ENCODE measurements at regions not wholly inside any gene's neighbourhood (a gene's known extent, or its start where the extent isn't known, plus 50 kb on each side); places are given as distances from the start of the nearest gene placed in this dataset.

- no peak overlapping the region for H2AFZ ChIP-seq (ENCODE audit: low read depth, low read length)
- DNase-seq (ENCODE audit: low read depth, low spot score), result no peak
- no peak overlapping the region for H3K4me3 ChIP-seq (replicated peaks in 1 of 3; ENCODE audit: insufficient read depth in 1 of 3, low read depth in 1 of 3, low read length in 3 of 3)
- no peaks in the 10 kb centered on the region for H3K9me3 ChIP-seq (replicated peaks; ENCODE audit: control insufficient read depth, insufficient read depth, low read length)
- no peak overlapping the region for H3K27ac ChIP-seq (ENCODE audit: insufficient read depth, low read depth, low read length)
- no peaks in the 10 kb centered on the region for H3K9me1 ChIP-seq (replicated peaks; ENCODE audit: control insufficient read depth, extremely low read depth, insufficient read depth, low read length)
- H3K36me3 ChIP-seq (ENCODE audit: control insufficient read depth in 2 of 2, extremely low read depth in 1 of 2, insufficient read depth in 2 of 2, low read length in 2 of 2), result no peaks in the 10 kb centered on the region
- H3K27me3 ChIP-seq (ENCODE audit: control insufficient read depth in 2 of 2, insufficient read depth in 2 of 2, low read length in 2 of 2), result no peaks in the 10 kb centered on the region
- intact Hi-C loops (cut with micrococcal nuclease), result no loop called here
- no peak overlapping the region for H3K4me2 ChIP-seq (ENCODE audit: insufficient read depth, low read length)
- BruUV-seq (replicated peaks), result no TSS peak
- CTCF ChIA-PET, result interaction anchor here (1.2 kb wide), 1 partner anchor 79 kb away, joined by 3 read pairs; no protein-coding TSS in a partner anchor
- FAIRE-seq, result no peak
- TF ChIP-seq CTCF (IDR thresholded peaks at IDR 0.05; ENCODE audit: extremely low read depth in 1 of 2, insufficient read depth in 1 of 2, low read depth in 1 of 2, low read length in 2 of 2), result no peak
- no peak for TF ChIP-seq POLR2A (IDR thresholded peaks at IDR 0.05; ENCODE audit: low read depth, low read length)
- TF ChIP-seq MYC (IDR thresholded peaks at IDR 0.05; ENCODE audit: low read depth, low read length), result no peak
- H3K79me2 ChIP-seq (ENCODE audit: control insufficient read depth, insufficient read depth, low read length), result no peaks in the 10 kb centered on the region
- H3K4me1 ChIP-seq (ENCODE audit: control insufficient read depth, extremely low read depth, insufficient read depth, low read length), result peaks cover 36% of the 10 kb centered on the region
- H4K20me1 ChIP-seq (replicated peaks; ENCODE audit: control insufficient read depth, extremely low read depth, insufficient read depth, low read length), result no peaks in the 10 kb centered on the region
- no peak overlapping the region for H3K9ac ChIP-seq (replicated peaks; ENCODE audit: extremely low read depth, insufficient read depth, low read length)
- dilution Hi-C loops (cut with MboI; ENCODE audit: extremely low pct_ligation_motif_present, low sequenced_read_pairs), result no loop called here
- POLR2A ChIA-PET, result no interaction called here
Measured at GRCh38 chr2:42958741-42959233, 166.4 kb upstream of the HAAO start.

- intact Hi-C loops (cut with micrococcal nuclease), result no loop called here
Measured at GRCh38 chr2:42957861-42958301, 165.5 kb upstream of the HAAO start.

More at GRCh38 chr2:42957861-42958301, 165.5 kb upstream of the HAAO start:
- DNase-seq (ENCODE audit: low read depth, low spot score) (no peak), FAIRE-seq (no peak)
- no peaks in the 10 kb centered on the region for H3K9me3 ChIP-seq (replicated peaks; ENCODE audit: control insufficient read depth, insufficient read depth, low read length)
- H4K20me1 ChIP-seq (replicated peaks; ENCODE audit: control insufficient read depth, extremely low read depth, insufficient read depth, low read length), result no peaks in the 10 kb centered on the region
- ChIA-PET POLR2A (no interaction called here), CTCF (interaction anchor here (0.6 to 1.2 kb wide), 2 partner anchors 78 to 96 kb away, joined by 3 read pairs; no protein-coding TSS in a partner anchor)
- no peak overlapping the region for H3K4me3 ChIP-seq (replicated peaks in 1 of 3; ENCODE audit: insufficient read depth in 1 of 3, low read depth in 1 of 3, low read length in 3 of 3)
- H3K9me1 ChIP-seq (replicated peaks; ENCODE audit: control insufficient read depth, extremely low read depth, insufficient read depth, low read length), result no peaks in the 10 kb centered on the region
- H3K27ac ChIP-seq (ENCODE audit: insufficient read depth, low read depth, low read length), result no peak overlapping the region
- H3K4me2 ChIP-seq (ENCODE audit: insufficient read depth, low read length), result no peak overlapping the region
- no TSS peak for BruUV-seq (replicated peaks)
- peaks cover 35% of the 10 kb centered on the region for H3K4me1 ChIP-seq (ENCODE audit: control insufficient read depth, extremely low read depth, insufficient read depth, low read length)
- TF ChIP-seq GATA2 (IDR thresholded peaks at IDR 0.05; ENCODE audit: insufficient read depth, insufficient read length, low read depth, low read length) (no peak), JUN (IDR thresholded peaks at IDR 0.05; ENCODE audit: borderline replicate concordance, insufficient read depth, insufficient read length, low read depth) (no peak), MYC (IDR thresholded peaks at IDR 0.05; ENCODE audit: low read depth, low read length) (no peak), FOS (IDR thresholded peaks at IDR 0.05; ENCODE audit: borderline replicate concordance, insufficient read depth, low read length) (no peak), EZH2 (IDR thresholded peaks at IDR 0.05; ENCODE audit: borderline replicate concordance, low read depth, low read length, severe bottlenecking) (no peak), POLR2AphosphoS5 (IDR thresholded peaks at IDR 0.05; ENCODE audit: insufficient read depth, low read depth, low read length) (no peak), POLR2A (IDR thresholded peaks at IDR 0.05; ENCODE audit: low read depth, low read length) (no peak), MAX (IDR thresholded peaks at IDR 0.05; ENCODE audit: insufficient read depth, insufficient read length) (no peak), CTCF (IDR thresholded peaks at IDR 0.05; ENCODE audit: extremely low read depth in 1 of 2, insufficient read depth in 1 of 2, low read depth in 1 of 2, low read length in 2 of 2) (no peak)
- dilution Hi-C loops (cut with MboI; ENCODE audit: extremely low pct_ligation_motif_present, low sequenced_read_pairs), result no loop called here
- H2AFZ ChIP-seq (ENCODE audit: low read depth, low read length), result no peak overlapping the region
- H3K27me3 ChIP-seq (ENCODE audit: control insufficient read depth in 2 of 2, insufficient read depth in 2 of 2, low read length in 2 of 2), result no peaks in the 10 kb centered on the region
- H3K9ac ChIP-seq (replicated peaks; ENCODE audit: extremely low read depth, insufficient read depth, low read length), result no peak overlapping the region
- H3K79me2 ChIP-seq (ENCODE audit: control insufficient read depth, insufficient read depth, low read length), result no peaks in the 10 kb centered on the region
- H3K36me3 ChIP-seq (ENCODE audit: control insufficient read depth in 2 of 2, extremely low read depth in 1 of 2, insufficient read depth in 2 of 2, low read length in 2 of 2), result no peaks in the 10 kb centered on the region

All from endothelial cell of umbilical vein (primary cell).